ENCODE measurements at regions not wholly inside any gene's neighbourhood (a gene's known extent, or its start where the extent isn't known, plus 50 kb on each side); places are given as distances from the start of the nearest gene placed in this dataset.
"Not testable (repeated sequence)": the region's sequence is repeated elsewhere in the genome, so short reads cannot be mapped to it uniquely, and the experiment has no call there.

DNA sequence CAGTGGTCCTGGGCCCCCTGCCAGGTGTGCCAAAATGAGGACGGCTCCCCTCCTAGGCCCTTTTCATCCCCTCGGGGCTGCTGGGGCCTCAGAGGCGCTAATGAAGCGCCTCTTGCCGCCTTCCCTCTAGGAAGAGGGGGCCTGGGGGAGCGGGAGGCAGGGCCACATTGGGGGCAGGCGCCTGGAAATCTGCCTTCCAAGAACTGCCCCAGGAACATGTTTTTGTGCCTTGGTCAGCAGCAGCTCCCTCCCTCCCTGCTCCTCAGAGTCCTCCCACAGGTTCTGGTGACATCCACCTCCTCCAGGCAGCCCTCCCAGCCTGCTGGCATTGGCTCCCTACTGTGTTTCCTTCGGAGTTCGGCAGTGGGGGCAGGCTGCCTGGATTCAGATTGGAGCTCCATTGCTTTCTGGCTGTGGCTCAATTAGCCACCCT lies 155.3 kb downstream of the CRLF3 start:
- DNase-seq; H3K27me3 ChIP-seq (ENCODE audit: control insufficient read depth in 2 of 2, insufficient read depth in 2 of 2, low read length in 2 of 2); intact Hi-C loops (cut with micrococcal nuclease); H3K79me2 ChIP-seq (ENCODE audit: insufficient read depth, low read length); H3K27me3 Mint-ChIP-seq (ENCODE audit: low read depth in 3 of 3); H3K4me1 Mint-ChIP-seq; H2AFZ ChIP-seq (ENCODE audit: insufficient read depth, low read depth, low read length, poor library complexity, severe bottlenecking); H3K36me3 Mint-ChIP-seq; H3K27ac ChIP-seq (ENCODE audit: low read depth in 1 of 2, low read length in 2 of 2); H3K4me3 ChIP-seq (replicated peaks in 1 of 3; ENCODE audit: low read depth in 2 of 3, low read length in 3 of 3); H3K9ac ChIP-seq (ENCODE audit: insufficient read depth, low read length, poor library complexity, severe bottlenecking); H4K20me1 ChIP-seq (ENCODE audit: insufficient read depth, low read length); H3K9me3 Mint-ChIP-seq; H3K9me3 ChIP-seq (replicated peaks in 1 of 2; ENCODE audit: control insufficient read depth in 1 of 2, insufficient read depth in 1 of 2, low read length in 2 of 2); H3K36me3 ChIP-seq (replicated peaks in 1 of 2; ENCODE audit: control insufficient read depth in 1 of 2, insufficient read depth in 2 of 2, low read length in 2 of 2): not testable (repeated sequence)
- peak overlapping the region; percentile 35 to 60 for H3K4me3 Mint-ChIP-seq
- Histone ChIP-seq H3K4me1 (ENCODE audit: control insufficient read depth in 1 of 2, insufficient read depth in 2 of 2, low read length in 2 of 2) (peaks cover 11 to 12% of the 10 kb centered on the region in 2 donors), H3K4me2 (replicated peaks; ENCODE audit: extremely low read depth, low read length, poor library complexity, severe bottlenecking) (peak overlapping the region; percentile 41)
- peak overlapping the region in 5 of 7 donors; percentile 13 to 71 (median 45) for H3K27ac Mint-ChIP-seq
- WGBS (ENCODE audit: insufficient coverage) = no CpG with 5 or more reads among the region's 9 CpGs

DNA sequence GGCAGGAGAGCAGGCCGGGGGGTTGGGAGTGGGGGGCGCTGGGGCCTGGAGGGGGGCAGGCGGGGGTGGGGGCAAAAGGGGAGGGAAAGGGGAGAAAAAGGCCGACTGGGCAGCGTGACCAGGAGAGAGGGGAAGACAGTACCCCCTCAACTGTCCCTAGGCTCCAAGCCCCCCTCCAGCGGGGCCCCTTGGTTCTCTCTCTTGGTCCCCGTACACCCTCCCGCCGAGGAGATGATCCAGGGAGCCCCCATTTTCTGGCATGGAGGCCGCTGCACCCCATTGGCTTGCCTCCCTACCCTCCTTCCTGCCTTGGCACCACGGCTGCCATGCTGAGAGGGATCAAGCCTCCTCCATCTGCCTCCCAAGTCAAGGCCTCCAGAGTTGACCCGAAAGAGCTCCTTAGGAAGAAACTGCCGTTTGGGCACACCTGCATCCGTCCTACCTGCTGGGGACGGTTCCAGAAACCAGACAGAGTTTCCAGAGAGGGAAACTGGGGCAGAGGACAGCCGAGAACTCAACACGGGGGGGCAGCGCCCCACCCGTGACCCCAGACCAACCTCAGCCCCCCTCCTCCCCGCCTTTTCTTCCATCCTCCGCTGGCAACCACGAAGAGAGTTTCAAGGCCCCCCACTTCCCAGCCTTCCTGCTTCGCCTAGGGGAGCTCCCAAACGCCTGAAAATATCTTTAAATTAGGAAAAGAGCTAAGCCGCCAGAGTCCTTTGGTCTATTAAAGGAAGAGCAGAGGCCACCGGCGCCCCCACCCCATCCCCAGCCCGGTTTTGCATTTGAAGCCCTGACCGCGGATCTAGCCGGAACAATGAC lies 155.9 kb downstream of the CRLF3 start:
- H2AFZ ChIP-seq (ENCODE audit: insufficient read depth, low read depth, low read length, poor library complexity, severe bottlenecking); H3K36me3 ChIP-seq (replicated peaks in 1 of 2; ENCODE audit: control insufficient read depth in 1 of 2, insufficient read depth in 2 of 2, low read length in 2 of 2); H3K36me3 Mint-ChIP-seq; H3K27me3 ChIP-seq (ENCODE audit: control insufficient read depth in 2 of 2, insufficient read depth in 2 of 2, low read length in 2 of 2); H3K27me3 Mint-ChIP-seq (ENCODE audit: low read depth in 3 of 3); H3K27ac ChIP-seq (ENCODE audit: low read depth in 1 of 2, low read length in 2 of 2); H3K9ac ChIP-seq (ENCODE audit: insufficient read depth, low read length, poor library complexity, severe bottlenecking); DNase-seq; H3K9me3 Mint-ChIP-seq; intact Hi-C loops (cut with micrococcal nuclease); H4K20me1 ChIP-seq (ENCODE audit: insufficient read depth, low read length); H3K79me2 ChIP-seq (ENCODE audit: insufficient read depth, low read length); H3K9me3 ChIP-seq (replicated peaks in 1 of 2; ENCODE audit: control insufficient read depth in 1 of 2, insufficient read depth in 1 of 2, low read length in 2 of 2): not testable (repeated sequence)
- Histone ChIP-seq H3K4me3 (replicated peaks in 1 of 3; ENCODE audit: low read depth in 2 of 3, low read length in 3 of 3) (peak overlapping the region in 2 of 3 experiments; percentile 28 to 45), H3K4me2 (replicated peaks; ENCODE audit: extremely low read depth, low read length, poor library complexity, severe bottlenecking) (peak overlapping the region; percentile 41), H3K4me1 (ENCODE audit: control insufficient read depth in 1 of 2, insufficient read depth in 2 of 2, low read length in 2 of 2) (peaks cover 11 to 12% of the 10 kb centered on the region in 2 donors)
- WGBS (ENCODE audit: insufficient coverage) = no CpG with 5 or more reads among the region's 31 CpGs
- Mint-ChIP-seq H3K4me3 (peak overlapping the region; percentile 35 to 60), H3K4me1 (peaks cover 12% of the 10 kb centered on the region), H3K27ac (peak overlapping the region in 2 of 7 donors; percentile 45 to 52)

DNA sequence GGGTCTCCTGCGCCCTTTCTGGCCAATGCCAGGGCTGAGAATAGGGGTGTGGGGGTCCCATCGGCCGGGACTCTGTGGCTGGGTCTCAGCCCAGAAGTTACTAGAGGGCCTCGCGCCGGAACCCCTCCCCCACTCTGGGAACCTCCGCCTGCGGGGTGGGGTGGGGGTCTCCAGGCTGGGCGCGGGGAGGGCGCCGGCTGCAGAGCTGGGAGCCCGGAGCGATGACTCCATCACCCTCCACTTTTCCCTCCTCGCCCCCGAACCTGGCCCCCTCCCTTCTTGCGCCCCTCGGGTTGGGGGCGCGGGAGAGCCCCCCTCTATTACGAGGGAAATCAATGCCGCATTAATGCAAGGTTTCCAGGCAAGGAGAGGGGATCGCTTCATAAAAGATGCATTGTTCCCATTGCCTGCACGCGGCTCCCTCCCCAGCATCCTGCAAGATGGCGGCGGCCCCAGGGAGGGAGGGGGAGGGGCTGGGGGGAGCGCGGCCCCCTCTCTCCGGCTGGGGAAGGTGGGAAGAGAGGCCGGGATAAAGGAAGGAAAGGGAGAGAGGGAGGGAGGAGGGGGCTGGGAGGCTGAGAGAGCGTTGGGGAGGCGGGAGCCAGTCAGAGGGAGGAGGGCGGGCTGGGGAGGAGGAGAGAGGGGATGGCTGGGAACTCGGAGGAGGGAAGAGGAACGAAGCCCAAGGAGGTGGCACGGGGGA lies 156.7 kb downstream of the CRLF3 start:
- H3K4me3 ChIP-seq (replicated peaks in 1 of 3; ENCODE audit: low read depth in 2 of 3, low read length in 3 of 3) = peak overlapping the region; percentile 45 to 71 (median 69)
- H3K36me3 ChIP-seq (replicated peaks in 1 of 2; ENCODE audit: control insufficient read depth in 1 of 2, insufficient read depth in 2 of 2, low read length in 2 of 2); DNase-seq; H3K9me3 Mint-ChIP-seq; H3K9me3 ChIP-seq (replicated peaks in 1 of 2; ENCODE audit: control insufficient read depth in 1 of 2, insufficient read depth in 1 of 2, low read length in 2 of 2); H4K20me1 ChIP-seq (ENCODE audit: insufficient read depth, low read length); H3K27ac Mint-ChIP-seq; intact Hi-C loops (cut with micrococcal nuclease); H3K27me3 Mint-ChIP-seq (ENCODE audit: low read depth in 3 of 3); H3K27ac ChIP-seq (ENCODE audit: low read depth in 1 of 2, low read length in 2 of 2); H3K27me3 ChIP-seq (ENCODE audit: control insufficient read depth in 2 of 2, insufficient read depth in 2 of 2, low read length in 2 of 2); H3K79me2 ChIP-seq (ENCODE audit: insufficient read depth, low read length); H3K36me3 Mint-ChIP-seq: not testable (repeated sequence)
- H3K4me1 ChIP-seq (ENCODE audit: control insufficient read depth in 1 of 2, insufficient read depth in 2 of 2, low read length in 2 of 2) = peaks cover 11 to 12% of the 10 kb centered on the region in 2 donors
- H3K4me2 ChIP-seq (replicated peaks; ENCODE audit: extremely low read depth, low read length, poor library complexity, severe bottlenecking) = peak overlapping the region; percentile 50
- H3K9ac ChIP-seq (ENCODE audit: insufficient read depth, low read length, poor library complexity, severe bottlenecking) = peak overlapping the region; percentile 43
- peak overlapping the region; percentile 78 for H2AFZ ChIP-seq (ENCODE audit: insufficient read depth, low read depth, low read length, poor library complexity, severe bottlenecking)
- no CpG with 5 or more reads among the region's 37 CpGs for WGBS (ENCODE audit: insufficient coverage)
- Mint-ChIP-seq H3K4me1 (peaks cover 12% of the 10 kb centered on the region), H3K4me3 (peak overlapping the region; percentile 71 to 73)

DNA sequence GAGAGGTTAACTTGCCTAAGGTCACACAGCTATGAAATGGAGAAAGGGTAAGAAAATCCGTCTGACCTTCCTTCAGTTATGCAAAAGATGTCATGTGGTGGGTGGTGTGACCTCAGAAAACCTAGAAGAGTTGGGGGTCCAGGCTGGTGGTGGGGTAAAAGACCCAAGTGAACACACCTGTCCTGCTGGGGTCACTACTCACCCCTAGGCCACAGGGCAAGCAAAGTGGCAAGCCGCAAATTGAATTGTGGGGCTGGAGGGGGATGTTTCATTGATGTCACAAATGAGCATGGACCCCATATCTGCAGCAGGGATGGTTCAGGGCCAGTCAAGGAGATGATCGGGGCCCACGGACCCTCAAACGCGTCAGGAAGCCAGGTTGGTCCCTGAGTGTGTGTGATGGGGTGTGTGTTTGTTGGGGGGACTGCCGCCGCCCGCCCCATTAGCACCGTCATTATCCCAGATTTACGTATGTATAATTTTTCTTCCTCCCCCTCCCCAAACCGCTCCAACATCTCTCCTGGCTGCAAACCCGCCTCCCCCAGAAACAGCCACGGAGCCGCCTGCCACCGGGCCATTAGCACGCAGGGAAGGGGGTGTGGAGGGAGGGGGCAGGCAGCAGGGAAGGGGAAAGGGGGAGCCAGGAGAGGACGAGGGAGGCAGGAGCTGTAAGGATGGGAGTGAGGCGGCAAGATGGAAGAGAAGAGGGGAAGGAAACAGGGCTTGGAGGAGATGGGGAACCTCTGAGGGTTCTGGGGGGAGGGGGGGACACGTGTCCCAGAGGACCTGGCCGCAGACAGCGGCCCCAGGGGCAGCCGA lies 157.4 kb downstream of the CRLF3 start:
- H3K4me3 ChIP-seq (replicated peaks in 1 of 3; ENCODE audit: low read depth in 2 of 3, low read length in 3 of 3) = peak overlapping the region; percentile 45 to 71 (median 69)
- H3K9me3 ChIP-seq (replicated peaks in 1 of 2; ENCODE audit: control insufficient read depth in 1 of 2, insufficient read depth in 1 of 2, low read length in 2 of 2); H4K20me1 ChIP-seq (ENCODE audit: insufficient read depth, low read length); H3K27me3 ChIP-seq (ENCODE audit: control insufficient read depth in 2 of 2, insufficient read depth in 2 of 2, low read length in 2 of 2); H3K27ac Mint-ChIP-seq; intact Hi-C loops (cut with micrococcal nuclease); H3K27ac ChIP-seq (ENCODE audit: low read depth in 1 of 2, low read length in 2 of 2); H3K9me3 Mint-ChIP-seq; H3K36me3 Mint-ChIP-seq; DNase-seq; H3K79me2 ChIP-seq (ENCODE audit: insufficient read depth, low read length); H3K36me3 ChIP-seq (replicated peaks in 1 of 2; ENCODE audit: control insufficient read depth in 1 of 2, insufficient read depth in 2 of 2, low read length in 2 of 2): not testable (repeated sequence)
- H3K4me1 ChIP-seq (ENCODE audit: control insufficient read depth in 1 of 2, insufficient read depth in 2 of 2, low read length in 2 of 2) = peaks cover 11 to 12% of the 10 kb centered on the region in 2 donors
- Mint-ChIP-seq H3K4me1 (peaks cover 12% of the 10 kb centered on the region), H3K4me3 (peak overlapping the region in 1 of 2 donors; percentile 27), H3K27me3 (ENCODE audit: low read depth in 3 of 3) (peaks cover 3 to 11% (median 5%) of the 10 kb centered on the region in 3 donors)
- H3K4me2 ChIP-seq (replicated peaks; ENCODE audit: extremely low read depth, low read length, poor library complexity, severe bottlenecking) = peak overlapping the region; percentile 50
- peak overlapping the region; percentile 78 for H2AFZ ChIP-seq (ENCODE audit: insufficient read depth, low read depth, low read length, poor library complexity, severe bottlenecking)
- WGBS (ENCODE audit: insufficient coverage) = 100% methylated on average over 1 of the region's 23 CpGs
- H3K9ac ChIP-seq (ENCODE audit: insufficient read depth, low read length, poor library complexity, severe bottlenecking) = peak overlapping the region; percentile 43
